GM18867 (cell line): ENCODE measurements at regions not wholly inside any gene's neighbourhood (a gene's known extent, or its start where the extent isn't known, plus 50 kb on each side); places are given as distances from the start of the nearest gene placed in this dataset.
"Not testable (repeated sequence)": the region's sequence is repeated elsewhere in the genome, so short reads cannot be mapped to it uniquely, and the experiment has no call there.

Source experiments
- ATAC-seq: cut with Tn5 transposase; IDR thresholded peaks from one replicate; pipeline ENCODE4 v1.9.1; 2021; ENCODE audit warnings: mild to moderate bottlenecking, moderate library complexity; ENCODE audit not compliant: unreplicated experiment

- ATAC-seq: no peak
Observed at GRCh38 chr10:124173298-124173900, 80.0 kb upstream of the CHST15 start.

- ATAC-seq: no peak
Observed at GRCh38 chr10:124172181-124172916, 79.0 kb upstream of the CHST15 start.

- ATAC-seq: no peak
Observed at GRCh38 chr10:124171561-124171960, 78.2 kb upstream of the CHST15 start.

- ATAC-seq: no peak
Observed at GRCh38 chr10:124170631-124171030, 77.2 kb upstream of the CHST15 start.

- no peak for ATAC-seq
Observed at GRCh38 chr10:124168991-124169802, 75.8 kb upstream of the CHST15 start.

GRCh38 chr10:124168581-124168980 is 75.2 kb upstream of the CHST15 start:
- no peak for ATAC-seq

GRCh38 chr10:124167925-124168324 is 74.5 kb upstream of the CHST15 start:
- not testable (repeated sequence) for ATAC-seq

GRCh38 chr10:124166431-124167125 is 73.2 kb upstream of the CHST15 start:
- no peak for ATAC-seq

GRCh38 chr10:124165827-124166226 is 72.4 kb upstream of the CHST15 start:
- no peak for ATAC-seq

- ATAC-seq: no peak
Observed at GRCh38 chr10:124165311-124165710, 71.9 kb upstream of the CHST15 start.

GRCh38 chr10:124164264-124164663 is 70.9 kb upstream of the CHST15 start:
- no peak for ATAC-seq

GRCh38 chr10:124162774-124163354 is 69.5 kb upstream of the CHST15 start:
- ATAC-seq: no peak

GRCh38 chr10:124162136-124162535 is 68.7 kb upstream of the CHST15 start:
- no peak for ATAC-seq

GRCh38 chr10:124161601-124162000 is 68.2 kb upstream of the CHST15 start:
- no peak for ATAC-seq

GRCh38 chr10:124160943-124161582 is 67.7 kb upstream of the CHST15 start:
- ATAC-seq: no peak

- ATAC-seq: no peak
Observed at GRCh38 chr10:124160176-124160575, 66.8 kb upstream of the CHST15 start.

GRCh38 chr10:124159153-124159552 is 65.8 kb upstream of the CHST15 start:
- no peak for ATAC-seq

GRCh38 chr10:124158592-124158991 is 65.2 kb upstream of the CHST15 start:
- ATAC-seq: no peak

- ATAC-seq: no peak
Observed at GRCh38 chr10:124157271-124157681, 63.9 kb upstream of the CHST15 start.

GRCh38 chr10:124156524-124157260 is 63.3 kb upstream of the CHST15 start:
- ATAC-seq: no peak
